Activated CD4-positive, alpha-beta T cell treated with anti-CD3 and anti-CD28 coated beads, Interleukin-2, Interleukin-6, amounts not matched to agents 100 ng/mL and 50 ng/mL, durations not matched to agents 16 hours and 8 hours (primary cell): ENCODE measurements at regions not wholly inside any gene's neighbourhood (a gene's known extent, or its start where the extent isn't known, plus 50 kb on each side); places are given as distances from the start of the nearest gene placed in this dataset.
"Not testable (repeated sequence)": the region's sequence is repeated elsewhere in the genome, so short reads cannot be mapped to it uniquely, and the experiment has no call there.

Source experiments
- DNase-seq: peaks from one replicate; pipeline ENCODE4 v3.0.0-alpha.2; 2020

- peak; percentile 62 for DNase-seq
Observed at GRCh38 chr9:78121488-78121887, 89.9 kb upstream of the GNAQ start.

- peak; percentile 67 for DNase-seq
Observed at GRCh38 chr9:78118742-78119473, 87.3 kb upstream of the GNAQ start.

- peak; percentile 48 for DNase-seq
Observed at GRCh38 chr9:78115073-78115472, 83.5 kb upstream of the GNAQ start.

- DNase-seq, result no peak
Observed at GRCh38 chr9:78114581-78114980, 83.0 kb upstream of the GNAQ start.

- DNase-seq, result no peak
Observed at GRCh38 chr9:78112406-78112805, 80.8 kb upstream of the GNAQ start.

- DNase-seq, result no peak
Observed at GRCh38 chr9:78112004-78112403, 80.4 kb upstream of the GNAQ start.

- DNase-seq, result no peak
Observed at GRCh38 chr9:78109075-78109474, 77.5 kb upstream of the GNAQ start.

- DNase-seq, result peak; percentile 21
Observed at GRCh38 chr9:78106586-78106985, 75.0 kb upstream of the GNAQ start.

- peak; percentile 57 for DNase-seq
Observed at GRCh38 chr9:78103971-78104433, 72.4 kb upstream of the GNAQ start.

GRCh38 chr9:78101247-78101646 lies 69.6 kb upstream of the GNAQ start:
- no peak for DNase-seq

- DNase-seq, result no peak
Observed at GRCh38 chr9:78097541-78097940, 65.9 kb upstream of the GNAQ start.

- DNase-seq, result no peak
Observed at GRCh38 chr9:78091731-78092130, 60.1 kb upstream of the GNAQ start.

- no peak for DNase-seq
Observed at GRCh38 chr9:78089111-78089510, 57.5 kb upstream of the GNAQ start.

- DNase-seq, result not testable (repeated sequence)
Observed at GRCh38 chr9:78088190-78088589, 56.6 kb upstream of the GNAQ start.
